ENCODE measurements at regions not wholly inside any gene's neighbourhood (a gene's known extent, or its start where the extent isn't known, plus 50 kb on each side); places are given as distances from the start of the nearest gene placed in this dataset.

GRCh38 chr4:163680386-163681098 is 186.1 kb downstream of the TMA16 start:
- DNase-seq = no peak
- no peaks in the 10 kb centered on the region for H3K27me3 Mint-ChIP-seq (ENCODE audit: low read depth)
- no peak for TF ChIP-seq CTCF (conservative IDR thresholded peaks at IDR 0.05)
- peaks cover 0 to 13% (median 2%) of the 10 kb centered on the region in 3 experiments; a peak in 3 of 7 replicates for H3K36me3 Mint-ChIP-seq (ENCODE audit: insufficient read depth in 1 of 3, low read depth in 3 of 3)
- no peaks in the 10 kb centered on the region for H3K79me2 ChIP-seq (ENCODE audit: insufficient read depth, low read length)
- H3K4ac ChIP-seq (ENCODE audit: low read depth, low read length) = no peak overlapping the region
- no peak overlapping the region for H4K91ac ChIP-seq (ENCODE audit: insufficient read length, low read depth, low read length)
- H2AFZ ChIP-seq (ENCODE audit: low read length) = no peak overlapping the region
- H4K8ac ChIP-seq (replicated peaks; ENCODE audit: insufficient read length, low read depth, low read length) = no peak overlapping the region
- H3K23me2 ChIP-seq (ENCODE audit: insufficient read length, low read depth, low read length, poor library complexity, severe bottlenecking) = no peaks in the 10 kb centered on the region
- no peak overlapping the region for H2AK5ac ChIP-seq (ENCODE audit: insufficient read length, low read length)
- no peaks in the 10 kb centered on the region for H3K27me3 ChIP-seq (ENCODE audit: insufficient read depth, low read length)
- H3K18ac ChIP-seq (ENCODE audit: insufficient read length, low read depth, low read length) = no peak overlapping the region
- no peaks in the 10 kb centered on the region for H3K9me3 ChIP-seq (ENCODE audit: control insufficient read depth, low read depth, low read length)
- no peaks in the 10 kb centered on the region for H3K4me1 Mint-ChIP-seq
- no CpG with 5 or more reads among the region's 1 CpG for WGBS (ENCODE audit: extremely low coverage, insufficient read length, low lambda C conversion rate)
- H4K5ac ChIP-seq (ENCODE audit: insufficient read length, low read depth, low read length) = no peak overlapping the region
- H2BK15ac ChIP-seq (ENCODE audit: low read depth, low read length) = no peak overlapping the region
- H3K56ac ChIP-seq (ENCODE audit: insufficient read length, low read depth, low read length) = no peak overlapping the region
- no peak overlapping the region for H3K4me2 ChIP-seq (ENCODE audit: insufficient read depth, insufficient read length, low read length)
- H3K27ac Mint-ChIP-seq = no peak overlapping the region
- no peak overlapping the region for H3T11ph ChIP-seq (ENCODE audit: low read length)
- H3K4me1 ChIP-seq (ENCODE audit: insufficient read depth, low read length) = no peaks in the 10 kb centered on the region
- H4K20me1 ChIP-seq (ENCODE audit: control insufficient read depth, insufficient read depth, insufficient read length) = no peaks in the 10 kb centered on the region
- peaks cover 6 to 8% of the 10 kb centered on the region in 2 experiments; a peak in 4 of 5 replicates for H3K9me3 Mint-ChIP-seq
- H3K4me3 Mint-ChIP-seq = no peak overlapping the region
- no peak overlapping the region for H2BK20ac ChIP-seq (ENCODE audit: low read depth, low read length, poor library complexity, severe bottlenecking)
- H3K9ac ChIP-seq (ENCODE audit: extremely low read depth, insufficient read length, low read length) = no peak overlapping the region
- H3K14ac ChIP-seq (ENCODE audit: insufficient read depth, low read length) = no peak overlapping the region
- H3K23ac ChIP-seq (ENCODE audit: insufficient read length, low read depth, low read length) = no peak overlapping the region
- no peaks in the 10 kb centered on the region for H3K79me1 ChIP-seq (ENCODE audit: insufficient read depth, low read depth, low read length, poor library complexity, severe bottlenecking)
- H3K27ac ChIP-seq (ENCODE audit: insufficient read length, low read depth, low read length) = no peak overlapping the region
- H2BK12ac ChIP-seq (ENCODE audit: insufficient read length, low read depth, low read length) = no peak overlapping the region
- H2BK120ac ChIP-seq (ENCODE audit: low read depth, low read length, poor library complexity, severe bottlenecking) = no peak overlapping the region
- H2BK5ac ChIP-seq (ENCODE audit: insufficient read length, low read length) = no peak overlapping the region
